ENCODE measurements at regions not wholly inside any gene's neighbourhood (a gene's known extent, or its start where the extent isn't known, plus 50 kb on each side); places are given as distances from the start of the nearest gene placed in this dataset.

- no peak for DNase-seq (ENCODE audit: low spot score in 2 of 2)
- intact Hi-C loops (cut with DNase I): loop anchor here (10.0 kb wide), 1 partner anchor 225 kb away; no protein-coding TSS in a partner anchor
- H3K4me1 ChIP-seq: no peaks in the 10 kb centered on the region
- H3K27me3 ChIP-seq: no peaks in the 10 kb centered on the region
- no peaks in the 10 kb centered on the region for H3K36me3 ChIP-seq
- no peak for TF ChIP-seq CTCF (IDR thresholded peaks at IDR 0.05)
- no peak overlapping the region for H3K27ac ChIP-seq
- H3K4me3 ChIP-seq: no peak overlapping the region
- no peaks in the 10 kb centered on the region for H3K9me3 ChIP-seq
Measured at GRCh38 chr6:125539892-125540291, 209.5 kb upstream of the HEY2 start.

- TF ChIP-seq CTCF (IDR thresholded peaks at IDR 0.05): no peak
- Histone ChIP-seq H3K27me3 (no peaks in the 10 kb centered on the region), H3K36me3 (no peaks in the 10 kb centered on the region), H3K9me3 (no peaks in the 10 kb centered on the region), H3K4me3 (no peak overlapping the region), H3K27ac (no peak overlapping the region), H3K4me1 (peaks cover 0 to 6% of the 10 kb centered on the region in 2 donors)
- intact Hi-C loops (cut with DNase I): loop anchor here (10.0 kb wide), 1 partner anchor 230 kb away; no protein-coding TSS in a partner anchor
- DNase-seq (ENCODE audit: low spot score in 2 of 2): no peak
Measured at GRCh38 chr6:125544819-125545218, 204.6 kb upstream of the HEY2 start.

GRCh38 chr6:125546841-125547251 is 202.6 kb upstream of the HEY2 start:
- intact Hi-C loops (cut with DNase I): loop anchor here (10.0 kb wide), 1 partner anchor 232 kb away; no protein-coding TSS in a partner anchor
- DNase-seq (ENCODE audit: low spot score in 2 of 2): no peak
- Histone ChIP-seq H3K4me1 (peaks cover 0 to 6% of the 10 kb centered on the region in 2 donors), H3K9me3 (no peaks in the 10 kb centered on the region), H3K27ac (no peak overlapping the region), H3K36me3 (no peaks in the 10 kb centered on the region), H3K27me3 (no peaks in the 10 kb centered on the region), H3K4me3 (peak overlapping the region in 1 of 2 donors; percentile 27)
- TF ChIP-seq CTCF (IDR thresholded peaks at IDR 0.05): peak in 2 of 3 experiments; percentile 25 to 27

GRCh38 chr6:125547381-125547780 is 202.1 kb upstream of the HEY2 start:
- H3K9me3 ChIP-seq: no peaks in the 10 kb centered on the region
- peaks cover 0 to 6% of the 10 kb centered on the region in 2 donors for H3K4me1 ChIP-seq
- no peak for TF ChIP-seq CTCF (IDR thresholded peaks at IDR 0.05)
- no peak for DNase-seq (ENCODE audit: low spot score in 2 of 2)
- intact Hi-C loops (cut with DNase I): loop anchor here (10.0 kb wide), 1 partner anchor 233 kb away; no protein-coding TSS in a partner anchor
- no peak overlapping the region for H3K27ac ChIP-seq
- H3K4me3 ChIP-seq: peak overlapping the region in 1 of 2 donors; percentile 27
- no peaks in the 10 kb centered on the region for H3K27me3 ChIP-seq
- no peaks in the 10 kb centered on the region for H3K36me3 ChIP-seq

- Histone ChIP-seq H3K4me3 (no peak overlapping the region), H3K36me3 (no peaks in the 10 kb centered on the region), H3K4me1 (peaks cover 0 to 6% of the 10 kb centered on the region in 2 donors), H3K9me3 (no peaks in the 10 kb centered on the region), H3K27me3 (no peaks in the 10 kb centered on the region), H3K27ac (no peak overlapping the region)
- intact Hi-C loops (cut with DNase I): loop anchor here (10.0 kb wide), 1 partner anchor 235 kb away; no protein-coding TSS in a partner anchor
- no peak for TF ChIP-seq CTCF (IDR thresholded peaks at IDR 0.05)
- DNase-seq (ENCODE audit: low spot score in 2 of 2): no peak
Measured at GRCh38 chr6:125549202-125549884, 200.1 kb upstream of the HEY2 start.

Measured in ascending aorta (tissue), 2 donors.